Fibroblast of peridontal ligament (primary cell): ENCODE measurements at regions not wholly inside any gene's neighbourhood (a gene's known extent, or its start where the extent isn't known, plus 50 kb on each side); places are given as distances from the start of the nearest gene placed in this dataset.

Experiments
- DNase-seq: peaks from one replicate; pipeline ENCODE4 v3.0.0-alpha.2; 2010; ENCODE audit errors: extremely low read depth

GRCh38 chr5:168174376-168174775 lies 117.1 kb upstream of the WWC1 start:
- no peak for DNase-seq

- DNase-seq = no peak
These were observed 115.2 kb upstream of the WWC1 start for GRCh38 chr5:168176251-168176650.

GRCh38 chr5:168176941-168177340 lies 114.5 kb upstream of the WWC1 start:
- DNase-seq = no peak

- DNase-seq = no peak
These were observed 113.5 kb upstream of the WWC1 start for GRCh38 chr5:168177831-168178450.

- no peak for DNase-seq
These were observed 112.3 kb upstream of the WWC1 start for GRCh38 chr5:168179192-168179593.

GRCh38 chr5:168182269-168182668 lies 109.2 kb upstream of the WWC1 start:
- DNase-seq = no peak

- no peak for DNase-seq
These were observed 107.3 kb upstream of the WWC1 start for GRCh38 chr5:168184103-168184502.

- no peak for DNase-seq
These were observed 105.0 kb upstream of the WWC1 start for GRCh38 chr5:168186289-168187074.

GRCh38 chr5:168187614-168188013 lies 103.8 kb upstream of the WWC1 start:
- DNase-seq = no peak

GRCh38 chr5:168188182-168188581 lies 103.3 kb upstream of the WWC1 start:
- DNase-seq = no peak

GRCh38 chr5:168192120-168192519 lies 99.3 kb upstream of the WWC1 start:
- DNase-seq = no peak

GRCh38 chr5:168193493-168194250 lies 97.8 kb upstream of the WWC1 start:
- DNase-seq = no peak

- DNase-seq = no peak
These were observed 96.3 kb upstream of the WWC1 start for GRCh38 chr5:168195110-168195509.

GRCh38 chr5:168198359-168198758 lies 93.1 kb upstream of the WWC1 start:
- no peak for DNase-seq

- no peak for DNase-seq
These were observed 88.4 kb upstream of the WWC1 start for GRCh38 chr5:168202996-168203395.

GRCh38 chr5:168204165-168204564 lies 87.3 kb upstream of the WWC1 start:
- no peak for DNase-seq

- DNase-seq = no peak
These were observed 83.9 kb upstream of the WWC1 start for GRCh38 chr5:168207450-168208029.

GRCh38 chr5:168209244-168209995 lies 82.0 kb upstream of the WWC1 start:
- DNase-seq = no peak

GRCh38 chr5:168209997-168210396 lies 81.4 kb upstream of the WWC1 start:
- no peak for DNase-seq

- no peak for DNase-seq
These were observed 80.2 kb upstream of the WWC1 start for GRCh38 chr5:168211245-168211644.

GRCh38 chr5:168211936-168212335 lies 79.5 kb upstream of the WWC1 start:
- DNase-seq = no peak

GRCh38 chr5:168214071-168214470 lies 77.4 kb upstream of the WWC1 start:
- no peak for DNase-seq
